ENCODE measurements at regions not wholly inside any gene's neighbourhood (a gene's known extent, or its start where the extent isn't known, plus 50 kb on each side); places are given as distances from the start of the nearest gene placed in this dataset.

DNA sequence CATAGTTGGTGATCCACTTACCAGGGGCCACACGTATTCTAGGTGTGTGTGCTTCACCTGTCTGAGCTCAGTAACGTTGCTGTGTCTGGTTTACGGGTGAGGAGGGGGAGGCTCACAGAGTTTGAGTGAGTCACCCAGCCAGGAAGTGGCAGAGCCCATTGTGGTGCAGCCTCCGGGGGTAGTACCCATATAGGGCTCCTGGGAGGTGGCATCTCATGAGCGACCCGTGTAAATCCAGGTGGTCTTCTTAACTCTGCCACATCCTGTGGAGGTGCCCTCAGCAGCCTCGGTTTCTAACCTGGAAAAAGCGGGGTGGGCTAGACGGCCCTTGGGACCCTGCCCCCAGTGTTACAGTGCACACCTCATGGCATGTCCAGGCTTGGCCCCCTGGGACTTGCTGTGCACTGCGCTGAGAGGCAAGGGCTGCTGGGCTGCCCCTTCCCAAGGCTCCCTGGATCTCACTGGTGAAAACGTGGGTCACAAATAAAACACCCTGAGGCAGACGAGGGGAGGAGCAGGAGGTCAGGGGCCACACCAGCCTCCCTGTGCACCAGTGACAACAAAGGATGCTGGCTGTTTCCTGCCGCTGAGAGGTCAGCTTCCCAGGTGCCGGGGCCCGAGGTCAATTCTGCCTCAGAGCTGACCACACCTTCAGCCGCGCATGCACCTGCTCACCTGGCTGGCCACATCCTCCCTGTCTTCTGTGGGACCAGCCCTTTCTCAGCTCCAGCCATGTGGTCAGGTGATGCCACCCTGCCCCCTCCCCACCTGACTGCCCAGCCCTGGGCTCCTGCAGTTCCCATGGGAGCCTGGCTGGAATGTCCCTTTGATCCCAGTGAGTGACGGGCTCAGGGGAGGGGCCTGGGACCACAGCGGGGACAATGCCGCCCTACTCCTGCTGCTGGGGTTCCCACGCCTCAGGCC lies 305.1 kb downstream of the CTTN start:
- H3K27me3 ChIP-seq (ENCODE audit: insufficient read depth in 3 of 3, low read length in 2 of 3), result no peaks in the 10 kb centered on the region
- intact Hi-C loops (cut with DNase I), result no loop called here
- 73 to 79% (median 73%) methylated on average over 19 to 21 of the region's 21 CpGs for whole genome bisulfite sequencing, 3 donors
- no peaks in the 10 kb centered on the region for H3K36me3 ChIP-seq (ENCODE audit: insufficient read depth in 1 of 2, low read depth in 1 of 2)
- ATAC-seq, result no peak
- no peak overlapping the region for H3K4me3 ChIP-seq
- TF ChIP-seq, protein P1, sequence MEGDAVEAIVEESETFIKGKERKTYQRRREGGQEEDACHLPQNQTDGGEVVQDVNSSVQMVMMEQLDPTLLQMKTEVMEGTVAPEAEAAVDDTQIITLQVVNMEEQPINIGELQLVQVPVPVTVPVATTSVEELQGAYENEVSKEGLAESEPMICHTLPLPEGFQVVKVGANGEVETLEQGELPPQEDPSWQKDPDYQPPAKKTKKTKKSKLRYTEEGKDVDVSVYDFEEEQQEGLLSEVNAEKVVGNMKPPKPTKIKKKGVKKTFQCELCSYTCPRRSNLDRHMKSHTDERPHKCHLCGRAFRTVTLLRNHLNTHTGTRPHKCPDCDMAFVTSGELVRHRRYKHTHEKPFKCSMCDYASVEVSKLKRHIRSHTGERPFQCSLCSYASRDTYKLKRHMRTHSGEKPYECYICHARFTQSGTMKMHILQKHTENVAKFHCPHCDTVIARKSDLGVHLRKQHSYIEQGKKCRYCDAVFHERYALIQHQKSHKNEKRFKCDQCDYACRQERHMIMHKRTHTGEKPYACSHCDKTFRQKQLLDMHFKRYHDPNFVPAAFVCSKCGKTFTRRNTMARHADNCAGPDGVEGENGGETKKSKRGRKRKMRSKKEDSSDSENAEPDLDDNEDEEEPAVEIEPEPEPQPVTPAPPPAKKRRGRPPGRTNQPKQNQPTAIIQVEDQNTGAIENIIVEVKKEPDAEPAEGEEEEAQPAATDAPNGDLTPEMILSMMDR (IDR thresholded peaks at IDR 0.05), result no peak
- H3K4me1 ChIP-seq, result no peaks in the 10 kb centered on the region
- DNase-seq, result peak in 1 of 2 donors; percentile 21
- no peak overlapping the region for H3K27ac ChIP-seq
- no peaks in the 10 kb centered on the region for H3K9me3 ChIP-seq

DNA sequence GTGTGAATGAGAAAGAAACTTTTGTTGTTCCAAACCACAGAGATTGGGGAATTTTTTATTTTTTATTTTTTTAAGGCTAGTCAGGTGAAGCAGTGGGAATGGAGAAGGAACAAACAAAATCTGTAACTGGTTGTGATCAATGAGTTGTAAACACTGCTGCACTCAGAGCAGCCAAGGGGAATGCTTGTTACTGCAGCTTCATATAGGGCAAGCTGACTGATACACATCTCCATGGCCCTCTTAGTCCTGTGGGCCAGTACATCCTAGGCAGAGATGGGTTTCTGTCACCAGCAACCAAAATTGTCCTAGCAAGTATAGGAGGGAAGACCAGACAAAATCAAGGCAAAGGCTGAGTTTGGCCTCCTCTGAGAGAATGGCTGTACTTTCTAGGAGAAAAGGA lies 306.8 kb downstream of the CTTN start:
- Histone ChIP-seq H3K36me3 (ENCODE audit: insufficient read depth in 1 of 2, low read depth in 1 of 2) (no peaks in the 10 kb centered on the region), H3K27ac (no peak overlapping the region), H3K4me3 (no peak overlapping the region), H3K27me3 (ENCODE audit: insufficient read depth in 3 of 3, low read length in 2 of 3) (no peaks in the 10 kb centered on the region), H3K4me1 (no peaks in the 10 kb centered on the region), H3K9me3 (no peaks in the 10 kb centered on the region)
- DNase-seq, result no peak
- ATAC-seq, result no peak
- TF ChIP-seq, protein P1 (IDR thresholded peaks at IDR 0.05), result no peak
- intact Hi-C loops (cut with DNase I), result no loop called here

DNA sequence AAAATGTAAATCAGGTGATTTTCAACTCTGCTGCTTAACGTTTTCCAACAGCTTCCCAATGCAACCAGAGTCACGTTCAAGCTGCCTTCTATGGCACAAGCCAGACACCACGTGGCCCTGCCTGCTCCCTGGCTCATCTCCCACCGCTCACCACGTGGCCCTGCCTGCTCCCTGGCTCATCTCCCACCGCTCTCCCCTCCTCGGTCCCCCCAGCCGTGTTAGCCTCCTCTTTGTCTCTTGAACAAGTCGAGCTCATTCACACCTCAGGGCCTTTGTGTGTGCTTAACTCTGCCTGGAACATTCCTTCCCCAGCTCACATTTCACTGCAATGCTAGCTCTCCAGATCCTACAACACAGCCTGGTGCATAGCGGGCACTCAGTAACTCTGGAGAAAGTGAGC lies 307.6 kb downstream of the CTTN start:
- Histone ChIP-seq H3K9me3 (no peaks in the 10 kb centered on the region), H3K27ac (no peak overlapping the region), H3K27me3 (ENCODE audit: insufficient read depth in 3 of 3, low read length in 2 of 3) (peaks cover 0 to 6% (median 0%) of the 10 kb centered on the region in 3 donors), H3K4me1 (no peaks in the 10 kb centered on the region), H3K4me3 (no peak overlapping the region), H3K36me3 (ENCODE audit: insufficient read depth in 1 of 2, low read depth in 1 of 2) (no peaks in the 10 kb centered on the region)
- DNase-seq (peak in 1 of 2 donors; percentile 35), ATAC-seq (no peak)
- TF ChIP-seq, protein P1 (IDR thresholded peaks at IDR 0.05), result no peak
- intact Hi-C loops (cut with DNase I), result no loop called here
- WGBS, 3 donors, result 49 to 52% (median 51%) methylated on average over 10 of the region's 10 CpGs

DNA sequence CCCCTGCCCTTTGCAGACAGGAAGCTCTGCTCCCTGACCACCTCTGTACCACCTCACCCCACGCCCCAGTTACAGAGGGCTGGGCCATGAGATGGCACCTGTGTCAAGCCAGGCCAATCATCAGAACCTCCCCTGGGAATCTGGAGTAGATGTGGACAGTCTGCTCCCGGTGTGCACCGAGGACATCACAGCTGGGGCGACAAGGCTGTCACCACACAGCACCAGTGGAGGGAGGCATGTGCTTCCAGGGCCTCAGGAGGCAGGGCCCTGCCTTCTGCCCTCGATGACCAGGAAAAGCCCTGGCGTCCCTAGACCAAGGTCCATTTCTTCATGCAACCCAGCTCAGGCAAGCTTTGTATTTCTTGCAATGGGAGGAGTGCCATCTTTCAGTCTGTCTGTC lies 309.5 kb downstream of the CTTN start:
- Histone ChIP-seq H3K36me3 (ENCODE audit: insufficient read depth in 1 of 2, low read depth in 1 of 2) (no peaks in the 10 kb centered on the region), H3K27me3 (ENCODE audit: insufficient read depth in 3 of 3, low read length in 2 of 3) (peaks cover 0 to 24% (median 4%) of the 10 kb centered on the region in 3 donors), H3K4me3 (no peak overlapping the region), H3K4me1 (no peaks in the 10 kb centered on the region), H3K27ac (no peak overlapping the region), H3K9me3 (no peaks in the 10 kb centered on the region)
- WGBS, 3 donors, result 80 to 88% (median 81%) methylated on average over 6 of the region's 6 CpGs
- TF ChIP-seq, protein P1 (IDR thresholded peaks at IDR 0.05), result no peak
- ATAC-seq, result no peak
- no peak for DNase-seq
- intact Hi-C loops (cut with DNase I), result no loop called here
